Endodermal cell (in vitro differentiated cells): ENCODE measurements at regions not wholly inside any gene's neighbourhood (a gene's known extent, or its start where the extent isn't known, plus 50 kb on each side); places are given as distances from the start of the nearest gene placed in this dataset.

ENCODE experiments used
- DNase-seq: peaks from one replicate; pipeline ENCODE4 v3.0.0-alpha.2; 2017
- H3K27ac ChIP-seq: 2 replicates; pipeline ENCODE4 v1.5.1; 2013; ENCODE audit warnings: mild to moderate bottlenecking, low read depth, low read length, moderate library complexity
- H3K27me3 ChIP-seq: 2 replicates; pipeline ENCODE4 v1.6.1; 2013; ENCODE audit warnings: mild to moderate bottlenecking, low read length, moderate library complexity; ENCODE audit not compliant: insufficient read depth, control insufficient read depth, poor library complexity, severe bottlenecking
- H3K36me3 ChIP-seq: 2 replicates; pipeline ENCODE4 v1.7.0; 2013; ENCODE audit warnings: mild to moderate bottlenecking, low read length, moderate library complexity; ENCODE audit not compliant: control insufficient read depth, insufficient read depth
- H3K4me1 ChIP-seq: one replicate; pipeline ENCODE4 v1.7.0; 2013; ENCODE audit warnings: low read length; ENCODE audit not compliant: control insufficient read depth, insufficient read depth
- H3K4me3 ChIP-seq: 2 replicates; pipeline ENCODE4 v1.5.1; 2013; ENCODE audit warnings: mild to moderate bottlenecking, low read length, moderate library complexity
- H3K9ac ChIP-seq: 2 replicates; pipeline ENCODE4 v1.6.1; 2013; ENCODE audit warnings: mild to moderate bottlenecking, low read length, moderate library complexity; ENCODE audit not compliant: poor library complexity, severe bottlenecking; ENCODE audit errors: extremely low read depth
- H3K9me3 ChIP-seq: 2 replicates; pipeline ENCODE4 v1.6.1; 2013; ENCODE audit warnings: mild to moderate bottlenecking, low read length, moderate library complexity; ENCODE audit not compliant: control insufficient read depth
- H3K27ac Mint-ChIP-seq: 2 replicates; pipeline ENCODE4 v1.8.0; 2020; ENCODE audit warnings: mixed read lengths
- H3K27me3 Mint-ChIP-seq: 2 replicates; pipeline ENCODE4 v1.8.0; 2021; ENCODE audit warnings: mild to moderate bottlenecking, mixed read lengths; ENCODE audit not compliant: insufficient read depth
- H3K36me3 Mint-ChIP-seq: 2 replicates; pipeline ENCODE4 v1.8.0; 2020; ENCODE audit warnings: low read depth, mixed read lengths
- H3K4me1 Mint-ChIP-seq: 2 replicates; pipeline ENCODE4 v1.8.0; 2020; ENCODE audit warnings: mixed read lengths
- H3K4me3 Mint-ChIP-seq: 2 replicates; pipeline ENCODE4 v1.8.0; 2020; ENCODE audit warnings: mild to moderate bottlenecking, moderate library complexity, mixed read lengths
- H3K9me3 Mint-ChIP-seq: 2 replicates; pipeline ENCODE4 v1.8.0; 2020; ENCODE audit warnings: mild to moderate bottlenecking, mixed read lengths
- CTCF ChIP-seq: fragments of 200-600 bp; sonication (generic); conservative IDR thresholded peaks from 2 replicates; pipeline ENCODE4 v1.5.0; 2021; ENCODE audit warnings: antibody characterized with exemption, mild to moderate bottlenecking
- WGBS, 2 experiments: methylation state at CpG; one replicate each; pipeline versions ENCODE4 v1.1.5 to v1.1.7; 2013; ENCODE audit warnings: missing lambda C conversion rate in 2 of 2, mixed read lengths in 1 of 2; ENCODE audit not compliant: insufficient coverage in 1 of 2, insufficient read length in 1 of 2; 5-methylcytosine and 5-hydroxymethylcytosine counted together

GRCh38 chr2:200102971-200103370, 147.6 kb downstream of the MAIP1 start:
- WGBS, 2 experiments, result 96 to 100% methylated on average over 1 of the region's 1 CpG
- H3K9me3 ChIP-seq, result no peaks in the 10 kb centered on the region
- Mint-ChIP-seq H3K36me3 (no peaks in the 10 kb centered on the region), H3K27ac (no peak overlapping the region), H3K27me3 (no peaks in the 10 kb centered on the region), H3K4me3 (no peak overlapping the region), H3K4me1 (no peaks in the 10 kb centered on the region), H3K9me3 (no peaks in the 10 kb centered on the region)
- no peak overlapping the region for H3K9ac ChIP-seq
- H3K27ac ChIP-seq, result no peak overlapping the region
- no peak overlapping the region for H3K4me3 ChIP-seq
- no peak for TF ChIP-seq CTCF
- no peaks in the 10 kb centered on the region for H3K36me3 ChIP-seq
- no peaks in the 10 kb centered on the region for H3K4me1 ChIP-seq
- DNase-seq, result no peak
- no peaks in the 10 kb centered on the region for H3K27me3 ChIP-seq

- Histone ChIP-seq H3K36me3 (no peaks in the 10 kb centered on the region), H3K27ac (no peak overlapping the region), H3K4me3 (no peak overlapping the region), H3K9me3 (no peaks in the 10 kb centered on the region), H3K27me3 (no peaks in the 10 kb centered on the region), H3K9ac (no peak overlapping the region), H3K4me1 (no peaks in the 10 kb centered on the region)
- no peak for DNase-seq
- Mint-ChIP-seq H3K4me3 (no peak overlapping the region), H3K27ac (no peak overlapping the region), H3K36me3 (no peaks in the 10 kb centered on the region), H3K9me3 (no peaks in the 10 kb centered on the region), H3K27me3 (no peaks in the 10 kb centered on the region), H3K4me1 (no peaks in the 10 kb centered on the region)
- TF ChIP-seq CTCF, result no peak
- WGBS, 2 experiments, result 100% methylated on average over 1 of the region's 1 CpG; no CpG with 5 or more reads in 1 of the 2 experiments
Measured at GRCh38 chr2:200104015-200104414, 148.6 kb downstream of the MAIP1 start.

GRCh38 chr2:200107514-200108217, 152.3 kb downstream of the MAIP1 start:
- WGBS, 2 experiments, result 93 to 95% methylated on average over 6 of the region's 6 CpGs
- no peak overlapping the region for H3K27ac Mint-ChIP-seq
- no peaks in the 10 kb centered on the region for H3K4me1 Mint-ChIP-seq

More at GRCh38 chr2:200107514-200108217, 152.3 kb downstream of the MAIP1 start:
- no peak for TF ChIP-seq CTCF
- no peaks in the 10 kb centered on the region for H3K9me3 Mint-ChIP-seq
- H3K4me3 Mint-ChIP-seq, result no peak overlapping the region
- no peak overlapping the region for H3K4me3 ChIP-seq
- H3K27me3 Mint-ChIP-seq, result no peaks in the 10 kb centered on the region
- no peaks in the 10 kb centered on the region for H3K36me3 ChIP-seq
- no peaks in the 10 kb centered on the region for H3K27me3 ChIP-seq
- H3K36me3 Mint-ChIP-seq, result no peaks in the 10 kb centered on the region
- H3K27ac ChIP-seq, result no peak overlapping the region
- no peaks in the 10 kb centered on the region for H3K9me3 ChIP-seq
- DNase-seq, result no peak
- no peak overlapping the region for H3K9ac ChIP-seq
- H3K4me1 ChIP-seq, result no peaks in the 10 kb centered on the region
